ENCODE measurements at regions not wholly inside any gene's neighbourhood (a gene's known extent, or its start where the extent isn't known, plus 50 kb on each side); places are given as distances from the start of the nearest gene placed in this dataset.

DNA sequence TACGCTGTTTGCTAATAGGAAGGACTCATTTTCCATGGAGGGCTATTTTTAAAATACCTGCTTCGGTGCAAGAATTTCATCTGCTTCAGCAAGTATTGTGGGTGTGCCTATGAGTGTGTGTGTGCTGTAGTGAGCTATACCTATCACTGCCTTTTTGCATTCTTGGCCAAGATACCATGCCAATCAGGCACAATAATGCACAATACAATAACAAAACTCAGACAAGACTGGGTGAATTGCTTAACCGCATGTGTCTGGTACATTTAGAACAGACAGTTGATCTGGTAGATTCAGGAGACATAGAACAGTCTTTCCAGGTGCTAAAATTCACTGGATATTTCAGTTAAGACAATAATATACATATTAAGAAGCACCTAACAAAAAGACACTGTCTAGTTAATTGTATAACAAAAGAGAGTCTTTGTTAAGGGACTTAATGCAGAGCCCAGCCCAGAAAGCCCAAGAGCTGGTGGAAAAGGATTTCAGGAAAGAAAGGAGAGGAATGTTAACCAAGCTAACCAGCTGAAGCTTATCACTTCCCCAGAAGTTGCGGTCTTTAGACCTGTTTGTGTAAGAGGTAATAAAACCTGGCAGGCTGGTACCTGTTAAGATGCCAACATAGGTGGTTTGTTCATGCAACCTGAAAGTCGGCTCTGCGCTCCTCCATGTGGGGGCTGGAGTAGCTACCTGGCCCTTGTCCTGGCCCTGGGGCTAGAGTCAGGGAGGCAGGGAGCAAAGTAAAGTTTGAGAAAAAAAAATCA is 153.3 kb upstream of the RBMS1 start:
- TF ChIP-seq, protein P1, sequence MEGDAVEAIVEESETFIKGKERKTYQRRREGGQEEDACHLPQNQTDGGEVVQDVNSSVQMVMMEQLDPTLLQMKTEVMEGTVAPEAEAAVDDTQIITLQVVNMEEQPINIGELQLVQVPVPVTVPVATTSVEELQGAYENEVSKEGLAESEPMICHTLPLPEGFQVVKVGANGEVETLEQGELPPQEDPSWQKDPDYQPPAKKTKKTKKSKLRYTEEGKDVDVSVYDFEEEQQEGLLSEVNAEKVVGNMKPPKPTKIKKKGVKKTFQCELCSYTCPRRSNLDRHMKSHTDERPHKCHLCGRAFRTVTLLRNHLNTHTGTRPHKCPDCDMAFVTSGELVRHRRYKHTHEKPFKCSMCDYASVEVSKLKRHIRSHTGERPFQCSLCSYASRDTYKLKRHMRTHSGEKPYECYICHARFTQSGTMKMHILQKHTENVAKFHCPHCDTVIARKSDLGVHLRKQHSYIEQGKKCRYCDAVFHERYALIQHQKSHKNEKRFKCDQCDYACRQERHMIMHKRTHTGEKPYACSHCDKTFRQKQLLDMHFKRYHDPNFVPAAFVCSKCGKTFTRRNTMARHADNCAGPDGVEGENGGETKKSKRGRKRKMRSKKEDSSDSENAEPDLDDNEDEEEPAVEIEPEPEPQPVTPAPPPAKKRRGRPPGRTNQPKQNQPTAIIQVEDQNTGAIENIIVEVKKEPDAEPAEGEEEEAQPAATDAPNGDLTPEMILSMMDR (IDR thresholded peaks at IDR 0.05) = no peak
- TF ChIP-seq POLR2A (IDR thresholded peaks at IDR 0.05) = no peak

Measured in tibial nerve (tissue), 3 donors.